H9 (cell line): ENCODE measurements at regions not wholly inside any gene's neighbourhood (a gene's known extent, or its start where the extent isn't known, plus 50 kb on each side); places are given as distances from the start of the nearest gene placed in this dataset.

Experiments
- DNase-seq: peaks from one replicate; pipeline ENCODE4 v3.0.0-alpha.2; 2017
- H2AFZ ChIP-seq: one replicate; pipeline ENCODE4 v1.6.1; 2013; ENCODE audit warnings: mild to moderate bottlenecking, low read length, control low read depth, moderate library complexity
- H2AK5ac ChIP-seq: 2 replicates; pipeline ENCODE4 v1.6.1; 2013; ENCODE audit warnings: low read length, control low read depth, mixed read lengths; ENCODE audit not compliant: insufficient read length
- H2BK120ac ChIP-seq: one replicate; pipeline ENCODE4 v1.6.1; 2013; ENCODE audit warnings: low read depth, mild to moderate bottlenecking, low read length, control low read depth, inconsistent platforms; ENCODE audit not compliant: poor library complexity, severe bottlenecking
- H2BK12ac ChIP-seq: 2 replicates; pipeline ENCODE4 v1.6.1; 2013; ENCODE audit warnings: low read length, control low read depth, mixed read lengths, low read depth; ENCODE audit not compliant: insufficient read length
- H2BK15ac ChIP-seq: 2 replicates; pipeline ENCODE4 v1.6.1; 2013; ENCODE audit warnings: low read depth, low read length, control low read depth
- H2BK20ac ChIP-seq: one replicate; pipeline ENCODE4 v1.6.1; 2013; ENCODE audit warnings: low read depth, mild to moderate bottlenecking, low read length, control low read depth, inconsistent platforms; ENCODE audit not compliant: poor library complexity, severe bottlenecking
- H2BK5ac ChIP-seq: 2 replicates; pipeline ENCODE4 v1.6.1; 2013; ENCODE audit warnings: low read length, control low read depth, mixed read lengths; ENCODE audit not compliant: insufficient read length
- H3K14ac ChIP-seq: 2 replicates; pipeline ENCODE4 v1.6.1; 2013; ENCODE audit warnings: low read length, control low read depth; ENCODE audit not compliant: insufficient read depth
- H3K18ac ChIP-seq: 2 replicates; pipeline ENCODE4 v1.6.1; 2013; ENCODE audit warnings: low read depth, mild to moderate bottlenecking, mixed read lengths, low read length, control low read depth; ENCODE audit not compliant: insufficient read length
- H3K23ac ChIP-seq: 2 replicates; pipeline ENCODE4 v1.6.1; 2013; ENCODE audit warnings: low read length, control low read depth, mixed read lengths, low read depth; ENCODE audit not compliant: insufficient read length
- H3K23me2 ChIP-seq: 2 replicates; pipeline ENCODE4 v1.6.1; 2013; ENCODE audit warnings: low read depth, mild to moderate bottlenecking, mixed read lengths, low read length, control low read depth; ENCODE audit not compliant: insufficient read length, poor library complexity, severe bottlenecking
- H3K27ac ChIP-seq: 2 replicates; pipeline ENCODE4 v1.5.1; 2013; ENCODE audit warnings: low read length, control low read depth, mixed read lengths, low read depth; ENCODE audit not compliant: insufficient read length
- H3K27me3 ChIP-seq: 2 replicates; pipeline ENCODE4 v1.6.1; 2013; ENCODE audit warnings: low read length, control low read depth, inconsistent platforms; ENCODE audit not compliant: insufficient read depth
- H3K4ac ChIP-seq: 2 replicates; pipeline ENCODE4 v1.6.1; 2013; ENCODE audit warnings: low read depth, mild to moderate bottlenecking, control low read depth, inconsistent platforms, low read length, moderate library complexity
- H3K4me1 ChIP-seq: 2 replicates; pipeline ENCODE4 v1.6.1; 2013; ENCODE audit warnings: low read length, control low read depth, inconsistent platforms; ENCODE audit not compliant: insufficient read depth
- H3K4me2 ChIP-seq: 2 replicates; pipeline ENCODE4 v1.6.1; 2013; ENCODE audit warnings: low read length, control low read depth, mixed read lengths; ENCODE audit not compliant: insufficient read length, insufficient read depth
- H3K56ac ChIP-seq: 2 replicates; pipeline ENCODE4 v1.6.1; 2013; ENCODE audit warnings: low read depth, mild to moderate bottlenecking, mixed read lengths, low read length, control low read depth; ENCODE audit not compliant: insufficient read length
- H3K79me1 ChIP-seq: 2 replicates; pipeline ENCODE4 v1.6.1; 2013; ENCODE audit warnings: low read depth, mild to moderate bottlenecking, moderate library complexity, low read length, control low read depth, inconsistent platforms; ENCODE audit not compliant: insufficient read depth, poor library complexity, severe bottlenecking
- H3K79me2 ChIP-seq: 2 replicates; pipeline ENCODE4 v1.6.1; 2013; ENCODE audit warnings: low read length, control low read depth, inconsistent platforms; ENCODE audit not compliant: insufficient read depth
- H3K9ac ChIP-seq: 2 replicates; pipeline ENCODE4 v1.6.1; 2013; ENCODE audit warnings: low read length, control low read depth, mixed read lengths; ENCODE audit not compliant: insufficient read length; ENCODE audit errors: extremely low read depth
- H3K9me3 ChIP-seq: one replicate; pipeline ENCODE4 v1.6.1; 2013; ENCODE audit warnings: low read depth, low read length, inconsistent platforms; ENCODE audit not compliant: control insufficient read depth
- H3T11ph ChIP-seq: one replicate; pipeline ENCODE4 v1.6.1; 2013; ENCODE audit warnings: mild to moderate bottlenecking, low read length, control low read depth, inconsistent platforms
- H4K20me1 ChIP-seq: one replicate; pipeline ENCODE4 v1.6.1; 2013; ENCODE audit not compliant: control insufficient read depth, insufficient read length, insufficient read depth
- H4K5ac ChIP-seq: 2 replicates; pipeline ENCODE4 v1.6.1; 2013; ENCODE audit warnings: low read depth, mild to moderate bottlenecking, mixed read lengths, low read length, control low read depth; ENCODE audit not compliant: insufficient read length
- H4K8ac ChIP-seq: replicated peaks from 2 replicates; pipeline ENCODE4 v1.6.1; 2013; ENCODE audit warnings: low read length, control low read depth, mixed read lengths, low read depth; ENCODE audit not compliant: insufficient read length
- H4K91ac ChIP-seq: 2 replicates; pipeline ENCODE4 v1.6.1; 2013; ENCODE audit warnings: low read depth, mild to moderate bottlenecking, moderate library complexity, mixed read lengths, low read length, control low read depth; ENCODE audit not compliant: insufficient read length
- H3K27ac Mint-ChIP-seq, 3 experiments: 2 replicates in 2 of 3; 3 replicates in 1 of 3; pipeline ENCODE4 v1.8.0; 2020 to 2021; ENCODE audit warnings: mixed read lengths in 3 of 3, mild to moderate bottlenecking in 1 of 3, moderate library complexity in 1 of 3
- H3K27me3 Mint-ChIP-seq: 2 replicates; pipeline ENCODE4 v1.8.0; 2021; ENCODE audit warnings: low read depth, mild to moderate bottlenecking, moderate library complexity, mixed read lengths
- H3K36me3 Mint-ChIP-seq, 3 experiments: 2 replicates in 2 of 3; 3 replicates in 1 of 3; pipeline ENCODE4 v1.8.0; 2020 to 2021; ENCODE audit warnings: low read depth in 3 of 3, mixed read lengths in 3 of 3; ENCODE audit not compliant: insufficient read depth in 1 of 3
- H3K4me1 Mint-ChIP-seq, 2 experiments: 2 replicates each; pipeline ENCODE4 v1.8.0; 2020; ENCODE audit warnings: mixed read lengths in 2 of 2
- H3K4me3 Mint-ChIP-seq, 2 experiments: 2 replicates in 1 of 2; 3 replicates in 1 of 2; pipeline ENCODE4 v1.8.0; 2020 to 2021; ENCODE audit warnings: mild to moderate bottlenecking in 2 of 2, mixed read lengths in 2 of 2, moderate library complexity in 1 of 2
- H3K9me3 Mint-ChIP-seq, 2 experiments: 2 replicates in 1 of 2; 3 replicates in 1 of 2; pipeline ENCODE4 v1.8.0; 2020; ENCODE audit warnings: mild to moderate bottlenecking in 2 of 2, mixed read lengths in 2 of 2, moderate library complexity in 1 of 2
- CTCF ChIP-seq: fragments of 200-600 bp; sonication (generic); conservative IDR thresholded peaks from 3 replicates; pipeline ENCODE4 v1.8.0; 2021; ENCODE audit warnings: antibody characterized with exemption, mild to moderate bottlenecking

GRCh38 chr6:62976566-62976965 is 234.7 kb upstream of the FKBP1C start:
- Histone ChIP-seq H3K18ac (no peak overlapping the region), H2BK20ac (no peak overlapping the region), H3K14ac (no peak overlapping the region), H3T11ph (no peak overlapping the region), H3K23ac (no peak overlapping the region), H3K23me2 (no peaks in the 10 kb centered on the region), H2AK5ac (no peak overlapping the region), H2AFZ (no peak overlapping the region), H2BK15ac (no peak overlapping the region), H2BK120ac (no peak overlapping the region), H4K20me1 (no peaks in the 10 kb centered on the region), H3K4me2 (no peak overlapping the region), H4K5ac (no peak overlapping the region), H3K79me2 (no peaks in the 10 kb centered on the region), H3K4ac (no peak overlapping the region), H3K9me3 (no peaks in the 10 kb centered on the region), H3K27me3 (no peaks in the 10 kb centered on the region), H3K27ac (no peak overlapping the region), H3K56ac (no peak overlapping the region), H2BK12ac (no peak overlapping the region), H3K79me1 (no peaks in the 10 kb centered on the region), H4K8ac (no peak overlapping the region), H2BK5ac (no peak overlapping the region), H4K91ac (no peak overlapping the region), H3K9ac (no peak overlapping the region), H3K4me1 (no peaks in the 10 kb centered on the region)
- Mint-ChIP-seq H3K27ac (no peak overlapping the region), H3K27me3 (no peaks in the 10 kb centered on the region), H3K9me3 (peaks cover 0 to 2% of the 10 kb centered on the region in 2 experiments; a peak in 1 of 5 replicates), H3K4me1 (no peaks in the 10 kb centered on the region), H3K36me3 (peaks cover 0 to 3% (median 0%) of the 10 kb centered on the region in 3 experiments; a peak in 1 of 7 replicates), H3K4me3 (no peak overlapping the region)
- no peak for DNase-seq
- TF ChIP-seq CTCF, result no peak
